Calu3 (cell line): ENCODE measurements at regions not wholly inside any gene's neighbourhood (a gene's known extent, or its start where the extent isn't known, plus 50 kb on each side); places are given as distances from the start of the nearest gene placed in this dataset.

ENCODE experiments used
- BruUV-seq: library from RNA; stranded (reverse); fragments of 400-500 nt; replicated peaks from 2 replicates; lab custom pipeline; 2021; lab: Mats Ljungman, UMichigan
- CTCF ChIA-PET: fragments of 300-600 bp; sonication (Branson Sonifier 250); formaldehyde crosslinking; loops from one replicate; lab custom pipeline; 2022; ENCODE audit warnings: antibody characterized with exemption; lab: Charles Lee
- DNase-seq: peaks from one replicate; pipeline ENCODE4 v3.0.0; 2022
- H3K27ac Mint-ChIP-seq: one replicate; pipeline ENCODE4 v1.8.0; 2022; ENCODE audit warnings: mixed read lengths; ENCODE audit not compliant: unreplicated experiment
- H3K27me3 Mint-ChIP-seq: one replicate; pipeline ENCODE4 v1.8.0; 2022; ENCODE audit warnings: mixed read lengths; ENCODE audit not compliant: unreplicated experiment
- H3K36me3 Mint-ChIP-seq: one replicate; pipeline ENCODE4 v1.8.0; 2022; ENCODE audit warnings: mild to moderate bottlenecking, moderate library complexity, mixed read lengths; ENCODE audit not compliant: insufficient read depth, unreplicated experiment
- H3K4me1 Mint-ChIP-seq: one replicate; pipeline ENCODE4 v1.8.0; 2022; ENCODE audit warnings: mild to moderate bottlenecking, low read depth, mixed read lengths; ENCODE audit not compliant: unreplicated experiment
- H3K4me3 Mint-ChIP-seq: one replicate; pipeline ENCODE4 v1.8.0; 2022; ENCODE audit warnings: mild to moderate bottlenecking, low read depth, moderate library complexity, mixed read lengths; ENCODE audit not compliant: unreplicated experiment
- H3K9me3 Mint-ChIP-seq: one replicate; pipeline ENCODE4 v1.8.0; 2022; ENCODE audit warnings: low read depth, mixed read lengths; ENCODE audit not compliant: unreplicated experiment
- intact Hi-C: fragments of 100-400 bp; cut with micrococcal nuclease; formaldehyde crosslinking; loops from one replicate; pipeline ENCODE4 v1.10.0; 2022; ENCODE audit not compliant: unreplicated experiment
- TF ChIP-seq, protein P1 (sequence below): fragments of 200-600 bp; IDR thresholded peaks from one replicate; pipeline ENCODE4 v1.8.0; 2022; ENCODE audit warnings: antibody characterized with exemption; ENCODE audit not compliant: unreplicated experiment

DNA sequence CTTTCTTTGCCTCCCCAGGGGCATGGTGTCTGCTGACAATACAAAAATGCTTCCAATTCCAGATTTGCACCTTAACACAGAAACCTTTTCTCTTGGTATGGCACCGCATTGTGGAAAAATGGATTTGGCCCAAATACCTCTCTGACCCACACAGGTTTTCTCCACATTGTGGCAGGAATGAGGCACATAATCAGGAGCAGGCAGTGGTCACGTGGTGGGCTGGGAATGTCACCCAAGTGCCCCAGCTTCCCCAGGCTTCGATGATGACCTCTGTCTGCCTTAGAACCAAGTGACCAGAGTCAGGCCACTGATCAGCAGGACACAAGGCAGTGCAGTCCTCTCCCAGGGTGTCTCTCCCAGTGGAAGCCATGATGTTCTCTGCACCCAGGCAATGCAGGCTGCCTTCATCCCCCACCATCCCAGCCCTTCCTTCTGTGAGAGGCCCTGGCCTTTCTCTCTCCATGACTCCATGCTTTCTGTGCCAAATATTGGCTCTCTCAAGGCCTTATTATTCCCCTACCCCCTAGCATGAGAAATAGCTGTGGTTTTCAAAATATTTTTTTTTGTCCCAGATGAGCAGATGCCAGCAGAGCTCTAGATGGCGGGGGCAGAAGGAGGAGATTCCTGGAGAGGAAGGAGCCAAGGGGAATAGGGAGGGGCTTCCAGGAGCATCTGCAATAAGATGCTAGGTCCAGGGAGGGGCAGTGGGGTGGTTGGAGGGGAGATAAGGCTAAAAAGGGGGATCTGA is 198.9 kb downstream of the ACKR3 start:
- intact Hi-C loops: no loop called here
- TF ChIP-seq, protein P1, sequence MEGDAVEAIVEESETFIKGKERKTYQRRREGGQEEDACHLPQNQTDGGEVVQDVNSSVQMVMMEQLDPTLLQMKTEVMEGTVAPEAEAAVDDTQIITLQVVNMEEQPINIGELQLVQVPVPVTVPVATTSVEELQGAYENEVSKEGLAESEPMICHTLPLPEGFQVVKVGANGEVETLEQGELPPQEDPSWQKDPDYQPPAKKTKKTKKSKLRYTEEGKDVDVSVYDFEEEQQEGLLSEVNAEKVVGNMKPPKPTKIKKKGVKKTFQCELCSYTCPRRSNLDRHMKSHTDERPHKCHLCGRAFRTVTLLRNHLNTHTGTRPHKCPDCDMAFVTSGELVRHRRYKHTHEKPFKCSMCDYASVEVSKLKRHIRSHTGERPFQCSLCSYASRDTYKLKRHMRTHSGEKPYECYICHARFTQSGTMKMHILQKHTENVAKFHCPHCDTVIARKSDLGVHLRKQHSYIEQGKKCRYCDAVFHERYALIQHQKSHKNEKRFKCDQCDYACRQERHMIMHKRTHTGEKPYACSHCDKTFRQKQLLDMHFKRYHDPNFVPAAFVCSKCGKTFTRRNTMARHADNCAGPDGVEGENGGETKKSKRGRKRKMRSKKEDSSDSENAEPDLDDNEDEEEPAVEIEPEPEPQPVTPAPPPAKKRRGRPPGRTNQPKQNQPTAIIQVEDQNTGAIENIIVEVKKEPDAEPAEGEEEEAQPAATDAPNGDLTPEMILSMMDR: no peak
- H3K9me3 Mint-ChIP-seq: peaks cover 6% of the 10 kb centered on the region
- BruUV-seq: no TSS peak
- H3K4me1 Mint-ChIP-seq: no peaks in the 10 kb centered on the region
- DNase-seq: no peak
- H3K36me3 Mint-ChIP-seq: no peaks in the 10 kb centered on the region
- CTCF ChIA-PET: no interaction called here
- H3K4me3 Mint-ChIP-seq: no peak overlapping the region
- peaks cover 70% of the 10 kb centered on the region for H3K27me3 Mint-ChIP-seq
- no peak overlapping the region for H3K27ac Mint-ChIP-seq

DNA sequence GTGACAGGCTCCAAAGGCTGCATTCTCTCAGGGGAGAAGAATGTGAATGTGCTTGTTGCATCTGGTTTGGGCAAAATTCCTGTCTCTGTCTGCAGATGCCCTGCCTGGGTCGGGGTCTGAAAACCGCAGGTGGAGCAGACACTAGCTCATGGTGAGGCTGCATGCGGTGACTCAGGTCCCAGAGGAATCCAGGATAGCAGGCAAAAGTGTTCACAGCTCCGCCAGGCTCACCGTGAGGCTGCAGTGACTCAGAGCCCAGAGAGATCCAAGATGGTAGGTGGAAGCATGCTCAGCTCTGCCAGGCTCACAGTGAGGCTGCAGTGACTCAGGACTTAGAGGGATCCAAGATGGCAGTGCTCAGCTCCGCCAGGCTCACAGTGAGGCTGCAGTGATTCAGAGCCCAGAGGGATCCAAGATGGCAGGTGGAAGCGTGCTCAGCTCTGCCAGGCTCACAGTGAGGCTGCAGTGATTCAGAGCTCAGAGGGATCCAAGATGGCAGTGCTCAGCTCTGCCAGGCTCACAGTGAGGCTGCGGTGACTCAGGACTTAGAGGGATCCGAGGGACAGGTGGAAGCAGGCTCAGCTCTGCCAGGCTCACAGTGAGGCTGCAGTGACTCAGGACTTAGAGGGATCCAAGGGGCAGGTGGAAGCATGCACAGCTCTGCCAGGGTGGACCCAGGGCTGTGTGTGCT is 200.5 kb downstream of the ACKR3 start:
- DNase-seq: no peak
- Mint-ChIP-seq H3K9me3 (peaks cover 6% of the 10 kb centered on the region), H3K27me3 (peaks cover 68% of the 10 kb centered on the region), H3K4me1 (no peaks in the 10 kb centered on the region), H3K27ac (no peak overlapping the region), H3K4me3 (no peak overlapping the region), H3K36me3 (no peaks in the 10 kb centered on the region)
- CTCF ChIA-PET: interaction anchor here (0.6 to 1.0 kb wide), 3 partner anchors 18 to 1135 kb away, joined by 3 to 8 read pairs (median 4); no protein-coding TSS in a partner anchor
- no TSS peak for BruUV-seq
- TF ChIP-seq, protein P1: no peak
- intact Hi-C loops: no loop called here

DNA sequence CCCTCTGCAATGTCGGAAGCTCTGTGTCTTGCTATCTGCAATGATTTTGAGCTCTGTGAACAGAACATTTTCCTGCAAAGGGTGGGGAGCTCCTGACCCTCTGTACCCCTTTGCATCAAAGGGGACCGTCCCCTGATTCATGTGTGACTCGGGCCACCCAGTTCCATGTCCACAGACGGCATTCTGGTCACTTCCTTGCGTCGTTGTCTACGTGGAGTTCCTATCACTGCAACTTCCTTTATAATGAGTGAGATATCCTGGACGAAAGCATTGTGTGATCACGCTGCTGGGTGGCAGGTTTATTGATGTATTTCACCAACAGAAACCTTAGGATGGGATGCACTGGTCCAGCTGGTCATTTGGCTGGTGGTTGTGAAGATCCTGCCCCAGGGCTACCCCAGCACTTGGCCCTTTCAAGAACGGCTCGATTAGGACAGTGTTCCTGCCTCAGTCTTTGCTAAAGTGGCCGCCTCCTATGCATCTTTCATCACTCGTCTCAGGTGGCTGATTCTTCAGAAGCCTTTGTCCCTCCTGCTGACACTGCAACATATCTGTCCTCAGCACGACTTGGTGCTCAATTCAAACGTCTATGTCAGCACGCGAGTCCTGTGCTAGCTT is 202.7 kb downstream of the ACKR3 start:
- TF ChIP-seq, protein P1: no peak
- intact Hi-C loops: no loop called here
- Mint-ChIP-seq H3K9me3 (peaks cover 4% of the 10 kb centered on the region), H3K27ac (no peak overlapping the region), H3K36me3 (no peaks in the 10 kb centered on the region), H3K4me1 (no peaks in the 10 kb centered on the region), H3K27me3 (peaks cover 49% of the 10 kb centered on the region), H3K4me3 (no peak overlapping the region)
- no peak for DNase-seq
- BruUV-seq: no TSS peak
- CTCF ChIA-PET: no interaction called here

DNA sequence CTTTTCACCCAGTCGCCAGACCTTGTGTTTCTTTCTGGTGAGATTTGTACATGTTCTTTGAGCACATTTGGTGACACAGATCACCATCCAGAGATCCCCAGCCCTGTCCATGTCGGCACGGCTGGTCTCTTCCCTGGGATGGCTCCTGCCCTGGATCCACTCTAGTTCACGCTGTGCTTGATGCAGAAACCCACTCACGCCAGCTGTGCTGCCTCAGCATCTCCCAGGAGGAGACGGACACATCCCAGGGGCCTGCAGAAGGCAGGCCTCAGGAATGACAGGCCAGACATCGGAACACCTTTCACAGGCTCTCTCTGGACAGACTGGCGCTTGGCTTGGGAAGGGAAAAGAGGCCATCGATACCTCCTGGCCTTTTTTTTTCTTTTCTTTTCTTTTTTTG is 203.6 kb downstream of the ACKR3 start:
- CTCF ChIA-PET: no interaction called here
- no TSS peak for BruUV-seq
- intact Hi-C loops: no loop called here
- DNase-seq: no peak
- TF ChIP-seq, protein P1: no peak
- Mint-ChIP-seq H3K9me3 (peaks cover 4% of the 10 kb centered on the region), H3K4me3 (no peak overlapping the region), H3K4me1 (no peaks in the 10 kb centered on the region), H3K36me3 (no peaks in the 10 kb centered on the region), H3K27ac (no peak overlapping the region), H3K27me3 (peaks cover 49% of the 10 kb centered on the region)
